Aorta (tissue), 5 donors: ENCODE measurements at regions not wholly inside any gene's neighbourhood (a gene's known extent, or its start where the extent isn't known, plus 50 kb on each side); places are given as distances from the start of the nearest gene placed in this dataset.
"Not testable (repeated sequence)": the region's sequence is repeated elsewhere in the genome, so short reads cannot be mapped to it uniquely, and the experiment has no call there.

Experiments
- ATAC-seq: fragments of 200-7000 bp; cut with Tn5 transposase; one replicate; pipeline ENCODE4 v1.9.1; 2022; ENCODE audit warnings: moderate library complexity; ENCODE audit not compliant: low FRiP score
- DNase-seq, 2 donors: peaks; one replicate each; pipeline ENCODE4 v3.0.0-alpha.2; 2020
- H3K27ac ChIP-seq, 2 donors: one replicate each; pipeline ENCODE4 v1.5.1; 2013; ENCODE audit warnings: low read length in 2 of 2, mild to moderate bottlenecking in 2 of 2, moderate library complexity in 2 of 2, control low read depth in 1 of 2, inconsistent platforms in 1 of 2, low read depth in 1 of 2
- H3K27me3 ChIP-seq, 2 donors: one replicate each; pipeline ENCODE4 v1.6.1; 2013; ENCODE audit warnings: control low read depth in 1 of 2, low read length in 1 of 2, mild to moderate bottlenecking in 1 of 2, moderate library complexity in 1 of 2; ENCODE audit not compliant: insufficient read depth in 2 of 2, control insufficient read depth in 1 of 2
- H3K36me3 ChIP-seq, 2 donors: one replicate each; pipeline ENCODE4 v1.6.1; 2013; ENCODE audit warnings: control low read depth in 1 of 2, low read length in 1 of 2, mild to moderate bottlenecking in 1 of 2; ENCODE audit not compliant: insufficient read depth in 2 of 2, control insufficient read depth in 1 of 2
- H3K4me1 ChIP-seq, 2 donors: one replicate each; pipeline ENCODE4 v1.6.1; 2013; ENCODE audit warnings: low read length in 2 of 2, control low read depth in 1 of 2, mild to moderate bottlenecking in 1 of 2, moderate library complexity in 1 of 2; ENCODE audit not compliant: insufficient read depth in 2 of 2, control insufficient read depth in 1 of 2
- H3K4me3 ChIP-seq, 2 donors: one replicate each; pipeline ENCODE4 v1.5.1; 2013; ENCODE audit warnings: low read length in 2 of 2, control low read depth in 1 of 2, mild to moderate bottlenecking in 1 of 2
- H3K9me3 ChIP-seq: one replicate; pipeline ENCODE4 v1.6.1; 2013; ENCODE audit warnings: mild to moderate bottlenecking, low read length; ENCODE audit not compliant: control insufficient read depth
- WGBS, 2 donors: extraction: QIAGEN DNeasy Blood & Tissue Kit; methylation state at CpG; one replicate each; pipeline ENCODE4 v1.1.7; 2013; 5-methylcytosine and 5-hydroxymethylcytosine counted together
- intact Hi-C, 2 donors: fragments of 100-400 bp; cut with DNase I; formaldehyde crosslinking; loops; one replicate each; pipeline versions ENCODE4 v1.14.2 to v1.15.0; 2022
- donor health status: healthy with polysubstance abuse.
- donor health status: Bipolar disorder and iron deficiency.
- donor health status: DM: no; HTN: no; CAD: no.
- donor health status: DM: no; HTN: no; CAD: no.
- donor health status: DM: yes; HTN: yes; CAD: no.

- Histone ChIP-seq H3K27me3 (no peaks in the 10 kb centered on the region), H3K9me3 (no peaks in the 10 kb centered on the region), H3K4me3 (no peak overlapping the region), H3K4me1 (no peaks in the 10 kb centered on the region), H3K36me3 (no peaks in the 10 kb centered on the region), H3K27ac (no peak overlapping the region)
- ATAC-seq: peak; percentile 76
- DNase-seq: no peak
- WGBS, 2 donors: 48 to 59% methylated on average over 1 of the region's 1 CpG
- intact Hi-C loops: no loop called here
These were observed 1049.8 kb upstream of the GRIA3 start for GRCh38 chrX:122134291-122134690.

DNA sequence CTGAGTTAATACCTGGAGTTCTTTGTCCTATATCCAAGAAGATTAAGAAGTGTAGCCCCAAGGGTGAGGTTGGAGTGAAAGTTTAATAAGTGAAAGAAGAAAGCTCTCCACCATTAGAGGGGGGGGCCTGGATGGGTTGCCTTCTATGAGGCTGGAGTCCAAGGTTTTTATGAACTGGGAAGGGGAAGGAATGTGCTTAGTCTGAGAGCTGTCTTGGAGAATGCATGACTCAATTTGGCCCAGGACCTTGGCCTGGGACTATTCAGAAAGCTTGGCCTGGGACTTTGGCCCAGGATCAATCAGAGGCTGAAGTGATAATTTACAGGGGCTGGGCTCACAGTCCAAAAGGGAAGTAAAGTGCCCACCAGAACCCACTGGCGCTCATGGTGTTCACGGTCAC lies 1049.0 kb upstream of the GRIA3 start:
- H3K9me3 ChIP-seq: no peaks in the 10 kb centered on the region
- H3K4me1 ChIP-seq: no peaks in the 10 kb centered on the region
- DNase-seq (no peak), ATAC-seq (peak; percentile 61)
- no peaks in the 10 kb centered on the region for H3K36me3 ChIP-seq
- intact Hi-C loops: no loop called here
- H3K4me3 ChIP-seq: no peak overlapping the region
- no peak overlapping the region for H3K27ac ChIP-seq
- 63 to 71% methylated on average over 2 of the region's 2 CpGs for WGBS, 2 donors
- H3K27me3 ChIP-seq: no peaks in the 10 kb centered on the region

- intact Hi-C loops, H3K27ac ChIP-seq, H3K27me3 ChIP-seq, H3K9me3 ChIP-seq, ATAC-seq, DNase-seq, H3K4me1 ChIP-seq, H3K36me3 ChIP-seq, H3K4me3 ChIP-seq: not testable (repeated sequence)
- 83 to 93% methylated on average over 5 of the region's 5 CpGs for WGBS, 2 donors
These were observed 1043.9 kb upstream of the GRIA3 start for GRCh38 chrX:122140219-122140618.

DNA sequence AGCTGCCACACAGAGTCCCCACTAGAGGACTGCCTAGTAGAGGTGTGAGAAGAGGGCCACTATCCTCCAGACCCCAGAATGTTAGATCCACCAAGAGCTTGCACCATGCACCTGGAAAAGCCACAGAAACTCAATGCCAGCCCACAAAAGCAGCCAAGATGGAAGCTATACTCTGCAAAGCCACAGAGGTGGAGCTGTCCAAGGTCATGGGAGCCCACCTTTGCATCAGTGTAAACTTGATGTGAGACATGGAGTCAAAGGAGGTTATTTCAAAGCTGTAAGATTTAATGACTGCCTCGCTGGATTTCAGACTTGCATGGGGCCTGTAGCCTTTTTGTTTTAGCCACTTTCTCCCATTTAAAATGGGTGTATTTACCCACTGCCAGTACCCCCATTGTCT lies 1030.1 kb upstream of the GRIA3 start:
- DNase-seq (no peak), ATAC-seq (no peak)
- no peaks in the 10 kb centered on the region for H3K36me3 ChIP-seq
- no peak overlapping the region for H3K4me3 ChIP-seq
- H3K4me1 ChIP-seq: no peaks in the 10 kb centered on the region
- no peak overlapping the region for H3K27ac ChIP-seq
- WGBS, 2 donors: 86 to 92% methylated on average over 1 of the region's 1 CpG
- intact Hi-C loops: no loop called here
- H3K9me3 ChIP-seq: no peaks in the 10 kb centered on the region
- no peaks in the 10 kb centered on the region for H3K27me3 ChIP-seq

DNA sequence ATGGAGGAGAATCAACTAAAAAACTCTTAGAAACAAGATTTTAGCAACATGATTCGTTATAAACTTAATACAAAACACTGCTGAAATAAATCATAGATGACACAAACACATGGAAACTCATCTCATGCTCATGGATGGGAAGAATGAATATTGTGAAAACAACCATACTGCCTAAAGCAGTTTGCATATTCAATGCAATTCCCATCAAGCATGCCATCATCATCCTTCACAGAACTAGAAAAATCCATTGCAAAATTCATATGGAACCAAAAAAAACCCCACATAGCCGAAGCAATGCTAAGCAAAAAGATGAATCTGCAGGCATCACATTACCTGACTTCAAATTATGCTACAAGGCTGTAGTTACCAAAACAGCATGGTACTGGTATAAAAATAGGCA lies 1015.8 kb upstream of the GRIA3 start:
- Histone ChIP-seq H3K4me3 (no peak overlapping the region), H3K9me3 (no peaks in the 10 kb centered on the region), H3K4me1 (no peaks in the 10 kb centered on the region), H3K27ac (no peak overlapping the region), H3K36me3 (no peaks in the 10 kb centered on the region), H3K27me3 (no peaks in the 10 kb centered on the region)
- 48 to 81% methylated on average over 2 of the region's 2 CpGs for WGBS, 2 donors
- ATAC-seq: no peak
- DNase-seq: no peak
- intact Hi-C loops: no loop called here

- no peak overlapping the region for H3K4me3 ChIP-seq
- no peak for DNase-seq
- WGBS, 2 donors: 75 to 91% methylated on average over 1 of the region's 1 CpG
- H3K27ac ChIP-seq: no peak overlapping the region
- H3K36me3 ChIP-seq: no peaks in the 10 kb centered on the region
- no peaks in the 10 kb centered on the region for H3K9me3 ChIP-seq
- no peak for ATAC-seq
- no peaks in the 10 kb centered on the region for H3K27me3 ChIP-seq
- H3K4me1 ChIP-seq: no peaks in the 10 kb centered on the region
- intact Hi-C loops: no loop called here
These were observed 999.3 kb upstream of the GRIA3 start for GRCh38 chrX:122184791-122185190.

DNA sequence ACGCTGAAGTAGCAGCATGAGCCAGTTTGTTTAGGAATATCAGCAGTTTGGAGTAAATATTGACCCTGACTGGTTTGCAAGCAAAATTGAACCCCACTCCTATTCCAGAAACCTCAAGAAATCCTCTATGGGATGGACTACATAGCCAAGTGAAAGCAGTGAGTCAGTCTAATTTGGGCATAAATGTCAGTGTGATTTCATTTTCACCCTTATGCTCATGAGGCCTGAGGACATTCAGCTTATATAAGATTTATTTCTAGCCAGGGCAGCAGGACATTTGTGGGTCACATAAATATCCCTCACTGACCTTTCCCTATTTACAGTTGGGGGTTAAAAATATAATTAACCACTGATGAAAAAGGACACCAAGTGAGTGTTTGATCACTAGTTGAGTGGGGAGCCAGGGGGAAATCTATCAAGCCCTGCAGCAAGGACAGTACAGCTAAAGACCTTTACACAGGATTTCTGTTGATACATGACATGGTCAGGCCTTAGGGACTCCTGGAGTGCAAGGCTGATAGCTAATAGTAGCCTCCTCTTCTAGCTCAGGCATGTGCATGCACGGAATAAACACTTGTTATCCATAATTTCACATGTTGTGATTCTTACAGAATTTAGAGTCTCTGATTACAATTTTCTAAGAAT lies 996.9 kb upstream of the GRIA3 start:
- ATAC-seq (no peak), DNase-seq (no peak)
- Histone ChIP-seq H3K36me3 (no peaks in the 10 kb centered on the region), H3K9me3 (no peaks in the 10 kb centered on the region), H3K4me3 (no peak overlapping the region), H3K27ac (no peak overlapping the region), H3K27me3 (no peaks in the 10 kb centered on the region), H3K4me1 (no peaks in the 10 kb centered on the region)
- intact Hi-C loops: no loop called here
- WGBS, 2 donors: 54 to 55% methylated on average over 2 of the region's 2 CpGs

DNA sequence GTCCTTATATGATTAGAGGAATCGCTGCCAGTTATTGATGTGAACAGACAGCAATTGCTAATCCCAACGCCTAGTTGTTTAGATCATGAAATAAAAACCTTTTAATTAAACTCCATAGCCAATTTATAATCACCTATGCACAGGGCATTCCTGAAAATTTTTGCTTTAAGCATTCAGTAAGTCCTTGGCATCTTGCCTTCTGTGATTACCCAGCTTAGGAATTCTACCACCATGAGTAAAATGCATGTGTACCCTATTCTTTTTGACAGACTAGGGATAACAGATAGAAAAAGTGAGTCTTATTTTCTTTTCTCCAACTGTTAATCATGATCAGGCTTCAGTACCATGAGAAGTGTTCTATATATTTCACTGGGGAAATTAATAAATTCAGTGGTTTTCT lies 995.3 kb upstream of the GRIA3 start:
- intact Hi-C loops: no loop called here
- no peaks in the 10 kb centered on the region for H3K27me3 ChIP-seq
- no peaks in the 10 kb centered on the region for H3K4me1 ChIP-seq
- DNase-seq (no peak), ATAC-seq (no peak)
- no peaks in the 10 kb centered on the region for H3K9me3 ChIP-seq
- no peak overlapping the region for H3K4me3 ChIP-seq
- WGBS, 2 donors: 68 to 93% methylated on average over 2 of the region's 2 CpGs
- H3K36me3 ChIP-seq: no peaks in the 10 kb centered on the region
- no peak overlapping the region for H3K27ac ChIP-seq

DNA sequence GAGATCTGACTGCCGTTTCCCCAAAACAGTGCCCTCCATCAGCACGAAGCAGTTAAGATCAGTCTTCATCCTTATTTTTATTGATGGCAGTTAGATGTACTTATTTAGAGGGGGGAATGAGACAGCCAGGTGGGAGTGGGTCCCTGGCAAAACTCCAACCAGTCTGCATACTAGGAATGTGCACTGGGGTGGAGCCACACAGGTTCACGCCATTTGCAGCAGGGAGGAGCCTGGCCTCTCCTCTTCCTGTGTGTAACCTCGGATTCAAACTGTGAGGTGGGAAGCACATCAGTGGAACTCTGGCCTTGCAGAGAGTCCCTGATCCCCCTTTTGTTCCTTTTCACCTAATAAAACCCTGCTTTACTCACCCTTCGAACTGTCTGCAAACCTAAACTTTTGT lies 987.7 kb upstream of the GRIA3 start:
- whole genome bisulfite sequencing, 2 donors: 55 to 88% methylated on average over 5 of the region's 5 CpGs
- DNase-seq (no peak), ATAC-seq (no peak)
- Histone ChIP-seq H3K9me3 (no peaks in the 10 kb centered on the region), H3K4me3 (no peak overlapping the region), H3K36me3 (no peaks in the 10 kb centered on the region), H3K4me1 (no peaks in the 10 kb centered on the region), H3K27me3 (no peaks in the 10 kb centered on the region), H3K27ac (no peak overlapping the region)
- intact Hi-C loops: no loop called here
